ENCODE measurements at regions not wholly inside any gene's neighbourhood (a gene's known extent, or its start where the extent isn't known, plus 50 kb on each side); places are given as distances from the start of the nearest gene placed in this dataset.
A peak's percentile ranks its signal among the peaks of the same experiment; 100 is the strongest.

- no peaks in the 10 kb centered on the region for H3K27me3 Mint-ChIP-seq (ENCODE audit: unreplicated experiment)
- peaks cover 28% of the 10 kb centered on the region for H3K4me1 Mint-ChIP-seq (ENCODE audit: low read depth, unreplicated experiment)
- TF ChIP-seq CTCF (IDR thresholded peaks at IDR 0.05; ENCODE audit: unreplicated experiment) = no peak
- intact Hi-C loops (cut with micrococcal nuclease; ENCODE audit: unreplicated experiment) = no loop called here
- no peak for DNase-seq
- H3K27ac Mint-ChIP-seq (ENCODE audit: unreplicated experiment) = no peak overlapping the region
- CTCF ChIA-PET = no interaction called here
- H3K36me3 Mint-ChIP-seq (ENCODE audit: insufficient read depth, unreplicated experiment) = peaks cover 10% of the 10 kb centered on the region
- H3K9me3 Mint-ChIP-seq (ENCODE audit: low read depth, unreplicated experiment) = no peaks in the 10 kb centered on the region
- BruUV-seq (replicated peaks) = no TSS peak
- no peak overlapping the region for H3K4me3 Mint-ChIP-seq (ENCODE audit: low read depth, unreplicated experiment)
Measured at GRCh38 chr12:66962290-66962689, 283.4 kb upstream of the GRIP1 start.

GRCh38 chr12:66963901-66964300 lies 285.0 kb upstream of the GRIP1 start:
- no TSS peak for BruUV-seq (replicated peaks)
- no peak for DNase-seq
- no peak overlapping the region for H3K4me3 Mint-ChIP-seq (ENCODE audit: low read depth, unreplicated experiment)
- CTCF ChIA-PET = interaction anchor here (1.0 kb wide), 1 partner anchor 13 kb away, joined by 3 read pairs; no protein-coding TSS in a partner anchor
- no peaks in the 10 kb centered on the region for H3K9me3 Mint-ChIP-seq (ENCODE audit: low read depth, unreplicated experiment)
- H3K27ac Mint-ChIP-seq (ENCODE audit: unreplicated experiment) = no peak overlapping the region
- H3K4me1 Mint-ChIP-seq (ENCODE audit: low read depth, unreplicated experiment) = peaks cover 29% of the 10 kb centered on the region
- intact Hi-C loops (cut with micrococcal nuclease; ENCODE audit: unreplicated experiment) = no loop called here
- TF ChIP-seq CTCF (IDR thresholded peaks at IDR 0.05; ENCODE audit: unreplicated experiment) = no peak
- no peaks in the 10 kb centered on the region for H3K27me3 Mint-ChIP-seq (ENCODE audit: unreplicated experiment)
- H3K36me3 Mint-ChIP-seq (ENCODE audit: insufficient read depth, unreplicated experiment) = peaks cover 10% of the 10 kb centered on the region

- Mint-ChIP-seq H3K27me3 (ENCODE audit: unreplicated experiment) (no peaks in the 10 kb centered on the region), H3K9me3 (ENCODE audit: low read depth, unreplicated experiment) (no peaks in the 10 kb centered on the region), H3K4me3 (ENCODE audit: low read depth, unreplicated experiment) (no peak overlapping the region), H3K27ac (ENCODE audit: unreplicated experiment) (peak overlapping the region; percentile 24), H3K4me1 (ENCODE audit: low read depth, unreplicated experiment) (peaks cover 30% of the 10 kb centered on the region), H3K36me3 (ENCODE audit: insufficient read depth, unreplicated experiment) (peaks cover 10% of the 10 kb centered on the region)
- BruUV-seq (replicated peaks) = no TSS peak
- no peak for DNase-seq
- no peak for TF ChIP-seq CTCF (IDR thresholded peaks at IDR 0.05; ENCODE audit: unreplicated experiment)
- intact Hi-C loops (cut with micrococcal nuclease; ENCODE audit: unreplicated experiment) = no loop called here
- CTCF ChIA-PET = interaction anchor here (0.6 to 1.0 kb wide), 3 partner anchors 12 to 36 kb away, joined by 3 read pairs; no protein-coding TSS in a partner anchor
Measured at GRCh38 chr12:66964629-66965028, 285.8 kb upstream of the GRIP1 start.

DNA sequence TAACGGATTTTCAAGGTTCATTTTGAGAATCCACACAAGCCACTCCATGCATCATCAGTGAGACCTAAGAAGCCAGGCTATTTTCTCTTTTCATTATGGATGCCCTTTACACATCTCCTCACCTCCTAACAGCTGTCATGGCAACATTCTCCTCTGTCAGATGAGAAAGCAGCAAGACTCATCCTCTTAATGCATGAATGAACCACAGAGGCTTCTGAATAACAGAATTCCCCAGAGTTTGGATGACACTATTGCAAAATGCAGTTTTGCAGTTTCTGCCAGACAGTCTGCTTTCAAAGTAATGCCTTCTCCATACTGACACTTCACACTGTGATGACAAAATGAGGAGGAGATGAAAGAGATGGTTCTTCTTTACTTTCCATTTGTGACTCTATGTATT lies 286.7 kb upstream of the GRIP1 start:
- intact Hi-C loops (cut with micrococcal nuclease; ENCODE audit: unreplicated experiment) = no loop called here
- H3K4me1 Mint-ChIP-seq (ENCODE audit: low read depth, unreplicated experiment) = peaks cover 30% of the 10 kb centered on the region
- TF ChIP-seq CTCF (IDR thresholded peaks at IDR 0.05; ENCODE audit: unreplicated experiment) = no peak
- no peaks in the 10 kb centered on the region for H3K9me3 Mint-ChIP-seq (ENCODE audit: low read depth, unreplicated experiment)
- no peaks in the 10 kb centered on the region for H3K27me3 Mint-ChIP-seq (ENCODE audit: unreplicated experiment)
- no TSS peak for BruUV-seq (replicated peaks)
- H3K4me3 Mint-ChIP-seq (ENCODE audit: low read depth, unreplicated experiment) = no peak overlapping the region
- no peak for DNase-seq
- H3K36me3 Mint-ChIP-seq (ENCODE audit: insufficient read depth, unreplicated experiment) = peaks cover 10% of the 10 kb centered on the region
- CTCF ChIA-PET = no interaction called here
- no peak overlapping the region for H3K27ac Mint-ChIP-seq (ENCODE audit: unreplicated experiment)

Measured in Calu3 (cell line).